Caco-2 (cell line): ENCODE measurements at regions not wholly inside any gene's neighbourhood (a gene's known extent, or its start where the extent isn't known, plus 50 kb on each side); places are given as distances from the start of the nearest gene placed in this dataset.

Source experiments
- BruUV-seq: library from RNA; stranded (reverse); fragments of 400-500 nt; replicated peaks from 2 replicates; lab custom pipeline; 2021; lab: Mats Ljungman, UMichigan
- CTCF ChIA-PET: fragments of 300-600 bp; sonication (Branson Sonifier 250); formaldehyde crosslinking; loops from one replicate; lab custom pipeline; 2022; ENCODE audit warnings: antibody characterized with exemption; lab: Charles Lee
- POLR2A ChIA-PET: fragments of 300-600 bp; sonication (Branson Sonifier 250); formaldehyde crosslinking; loops from one replicate; lab custom pipeline; 2022; ENCODE audit warnings: antibody characterized with exemption; lab: Charles Lee
- DNase-seq, 2 experiments: peaks; one replicate each; pipeline versions ENCODE4 v3.0.0 to v3.0.0-alpha.2; 2020 to 2022
- H3K27me3 ChIP-seq: replicated peaks from 2 replicates; pipeline ENCODE4 v1.6.0; 2011; ENCODE audit warnings: low read length; ENCODE audit not compliant: control insufficient read depth, insufficient read depth
- H3K36me3 ChIP-seq: 2 replicates; pipeline ENCODE4 v1.5.1; 2011; ENCODE audit warnings: low read length; ENCODE audit not compliant: control insufficient read depth, insufficient read depth
- H3K4me1 ChIP-seq: fragments of 250-450 bp; sonication (Bioruptor Pico); 2 replicates; pipeline ENCODE4 v1.5.1; 2020; ENCODE audit warnings: mild to moderate bottlenecking
- H3K4me3 ChIP-seq: 2 replicates; pipeline ENCODE4 v1.5.1; 2011; ENCODE audit warnings: low read depth, mild to moderate bottlenecking, control low read depth, low read length
- H3K9me3 ChIP-seq: fragments of 250-450 bp; sonication (Bioruptor Pico); 2 replicates; pipeline ENCODE4 v1.5.1; 2020; ENCODE audit warnings: mild to moderate bottlenecking, moderate library complexity
- H3K27ac Mint-ChIP-seq: one replicate; pipeline ENCODE4 v1.8.0; 2022; ENCODE audit warnings: mixed read lengths; ENCODE audit not compliant: unreplicated experiment
- H3K27me3 Mint-ChIP-seq: one replicate; pipeline ENCODE4 v1.8.0; 2022; ENCODE audit warnings: mixed read lengths; ENCODE audit not compliant: insufficient read depth, unreplicated experiment
- H3K36me3 Mint-ChIP-seq: one replicate; pipeline ENCODE4 v1.8.0; 2022; ENCODE audit warnings: mild to moderate bottlenecking, mixed read lengths; ENCODE audit not compliant: insufficient read depth, unreplicated experiment
- H3K4me1 Mint-ChIP-seq: one replicate; pipeline ENCODE4 v1.8.0; 2022; ENCODE audit warnings: low read depth, mixed read lengths; ENCODE audit not compliant: unreplicated experiment
- H3K4me3 Mint-ChIP-seq: one replicate; pipeline ENCODE4 v1.8.0; 2022; ENCODE audit warnings: mild to moderate bottlenecking, moderate library complexity, mixed read lengths; ENCODE audit not compliant: unreplicated experiment
- H3K9me3 Mint-ChIP-seq: one replicate; pipeline ENCODE4 v1.8.0; 2022; ENCODE audit warnings: mixed read lengths; ENCODE audit not compliant: unreplicated experiment
- CTCF ChIP-seq, 2 experiments: fragments of 200-600 bp in 1 of 2; IDR thresholded peaks; 1 replicate in 1 of 2; 2 replicates in 1 of 2; pipeline versions ENCODE4 v1.5.1 to v1.8.0; 2011 to 2022; ENCODE audit warnings: antibody characterized with exemption in 1 of 2, control low read depth in 1 of 2, inconsistent platforms in 1 of 2, low read depth in 1 of 2, low read length in 1 of 2, mild to moderate bottlenecking in 1 of 2, moderate library complexity in 1 of 2; ENCODE audit not compliant: insufficient read depth in 1 of 2, severe bottlenecking in 1 of 2, unreplicated experiment in 1 of 2
- intact Hi-C: fragments of 100-400 bp; cut with micrococcal nuclease; formaldehyde crosslinking; loops from one replicate; pipeline ENCODE4 v1.10.0; 2022; ENCODE audit not compliant: unreplicated experiment

- TF ChIP-seq CTCF (IDR thresholded peaks at IDR 0.05; ENCODE audit: insufficient read depth in 1 of 2, low read depth in 1 of 2, low read length in 1 of 2, severe bottlenecking in 1 of 2, unreplicated experiment in 1 of 2): no peak
- BruUV-seq: no TSS peak
- no peaks in the 10 kb centered on the region for H3K9me3 ChIP-seq
- DNase-seq: no peak
- no peaks in the 10 kb centered on the region for H3K27me3 ChIP-seq
- peaks cover 2% of the 10 kb centered on the region for H3K27me3 Mint-ChIP-seq
- no peak overlapping the region for H3K27ac Mint-ChIP-seq
- CTCF ChIA-PET: no interaction called here
- no peaks in the 10 kb centered on the region for H3K4me1 Mint-ChIP-seq
- H3K4me1 ChIP-seq: no peaks in the 10 kb centered on the region
- H3K9me3 Mint-ChIP-seq: no peaks in the 10 kb centered on the region
- no peak overlapping the region for H3K4me3 ChIP-seq
- no peaks in the 10 kb centered on the region for H3K36me3 Mint-ChIP-seq
- POLR2A ChIA-PET: no interaction called here
- intact Hi-C loops: no loop called here
- H3K4me3 Mint-ChIP-seq: no peak overlapping the region
- no peaks in the 10 kb centered on the region; the same call in 1 of the 2 replicates for H3K36me3 ChIP-seq
Measured at GRCh38 chr5:166430491-166431319, 1860.7 kb upstream of the WWC1 start.

- POLR2A ChIA-PET: no interaction called here
- intact Hi-C loops: no loop called here
- H3K27me3 ChIP-seq: no peaks in the 10 kb centered on the region
- H3K9me3 Mint-ChIP-seq: no peaks in the 10 kb centered on the region
- no peak overlapping the region for H3K27ac Mint-ChIP-seq
- H3K4me1 ChIP-seq: no peaks in the 10 kb centered on the region
- no TSS peak for BruUV-seq
- no peaks in the 10 kb centered on the region; the same call in 1 of the 2 replicates for H3K36me3 ChIP-seq
- CTCF ChIA-PET: no interaction called here
- no peaks in the 10 kb centered on the region for H3K4me1 Mint-ChIP-seq
- H3K4me3 ChIP-seq: no peak overlapping the region
- peaks cover 2% of the 10 kb centered on the region for H3K27me3 Mint-ChIP-seq
- DNase-seq: no peak
- no peak for TF ChIP-seq CTCF (IDR thresholded peaks at IDR 0.05; ENCODE audit: insufficient read depth in 1 of 2, low read depth in 1 of 2, low read length in 1 of 2, severe bottlenecking in 1 of 2, unreplicated experiment in 1 of 2)
- H3K4me3 Mint-ChIP-seq: no peak overlapping the region
- no peaks in the 10 kb centered on the region for H3K36me3 Mint-ChIP-seq
- no peaks in the 10 kb centered on the region for H3K9me3 ChIP-seq
Measured at GRCh38 chr5:166431456-166431855, 1860.0 kb upstream of the WWC1 start.

- Mint-ChIP-seq H3K4me1 (no peaks in the 10 kb centered on the region), H3K27me3 (peaks cover 2% of the 10 kb centered on the region)
- intact Hi-C loops: no loop called here
Measured at GRCh38 chr5:166433679-166434078, 1857.8 kb upstream of the WWC1 start.

More at GRCh38 chr5:166433679-166434078, 1857.8 kb upstream of the WWC1 start:
- Histone ChIP-seq H3K9me3 (no peaks in the 10 kb centered on the region), H3K36me3 (no peaks in the 10 kb centered on the region; the same call in 1 of the 2 replicates), H3K4me3 (no peak overlapping the region), H3K27me3 (no peaks in the 10 kb centered on the region), H3K4me1 (no peaks in the 10 kb centered on the region)
- POLR2A ChIA-PET: no interaction called here
- no TSS peak for BruUV-seq
- Mint-ChIP-seq H3K27ac (no peak overlapping the region), H3K4me3 (no peak overlapping the region), H3K9me3 (no peaks in the 10 kb centered on the region), H3K36me3 (no peaks in the 10 kb centered on the region)
- CTCF ChIA-PET: no interaction called here
- no peak for DNase-seq
- TF ChIP-seq CTCF (IDR thresholded peaks at IDR 0.05; ENCODE audit: insufficient read depth in 1 of 2, low read depth in 1 of 2, low read length in 1 of 2, severe bottlenecking in 1 of 2, unreplicated experiment in 1 of 2): no peak
